ENCODE measurements at regions not wholly inside any gene's neighbourhood (a gene's known extent, or its start where the extent isn't known, plus 50 kb on each side); places are given as distances from the start of the nearest gene placed in this dataset.

- Histone ChIP-seq H3K79me2 (ENCODE audit: insufficient read depth, low read length) (no peaks in the 10 kb centered on the region), H3K9me3 (ENCODE audit: control insufficient read depth in 1 of 2, insufficient read depth in 1 of 2, low read depth in 1 of 2, low read length in 2 of 2) (no peaks in the 10 kb centered on the region), H3K9ac (ENCODE audit: low read length) (no peak overlapping the region), H3K9me2 (ENCODE audit: insufficient read depth) (no peaks in the 10 kb centered on the region), H3K27me3 (ENCODE audit: insufficient read depth, low read length) (peaks cover 8% of the 10 kb centered on the region; the same call in 1 of the 2 replicates), H3K27ac (ENCODE audit: low read depth, low read length) (no peak overlapping the region), H4K20me1 (ENCODE audit: insufficient read depth) (no peaks in the 10 kb centered on the region), H3K4me1 (ENCODE audit: control insufficient read depth in 1 of 2, insufficient read depth in 2 of 2, low read length in 2 of 2) (no peaks in the 10 kb centered on the region), H3K4me2 (ENCODE audit: low read length) (no peak overlapping the region), H3K36me3 (ENCODE audit: control insufficient read depth in 1 of 2, insufficient read depth in 2 of 2, low read length in 2 of 2) (no peaks in the 10 kb centered on the region), H2AFZ (ENCODE audit: low read depth, low read length, poor library complexity, severe bottlenecking) (no peak overlapping the region), H3K4me3 (replicated peaks in 1 of 2; ENCODE audit: low read depth in 1 of 2, low read length in 2 of 2) (no peak overlapping the region)
- POLR2A ChIA-PET: no interaction called here
- no peak for DNase-seq (ENCODE audit: low read depth, low spot score)
- no TSS peak for BruUV-seq (replicated peaks)
- no peak for ATAC-seq
- CTCF ChIA-PET: no interaction called here
- TF ChIP-seq SP1 (IDR thresholded peaks at IDR 0.05; ENCODE audit: low read depth) (no peak), JUND (IDR thresholded peaks at IDR 0.05) (no peak)
- intact Hi-C loops (cut with micrococcal nuclease): no loop called here
- RAD21 ChIA-PET (ENCODE audit: low non-redundant PET in 1 of 2, low total read pairs in 2 of 2, uncharacterized antibody in 2 of 2, unreplicated experiment in 2 of 2): no interaction called here
Observed at GRCh38 chr16:86086471-86086870, 187.5 kb downstream of the IRF8 start.

- intact Hi-C loops (cut with micrococcal nuclease): no loop called here
- Histone ChIP-seq H3K4me3 (replicated peaks in 1 of 2; ENCODE audit: low read depth in 1 of 2, low read length in 2 of 2) (no peak overlapping the region), H3K27ac (ENCODE audit: low read depth, low read length) (no peak overlapping the region), H2AFZ (ENCODE audit: low read depth, low read length, poor library complexity, severe bottlenecking) (no peak overlapping the region), H3K9me3 (ENCODE audit: control insufficient read depth in 1 of 2, insufficient read depth in 1 of 2, low read depth in 1 of 2, low read length in 2 of 2) (no peaks in the 10 kb centered on the region), H3K4me2 (ENCODE audit: low read length) (no peak overlapping the region), H3K27me3 (ENCODE audit: insufficient read depth, low read length) (peaks cover 8% of the 10 kb centered on the region; the same call in 1 of the 2 replicates), H3K9me2 (ENCODE audit: insufficient read depth) (no peaks in the 10 kb centered on the region), H3K36me3 (ENCODE audit: control insufficient read depth in 1 of 2, insufficient read depth in 2 of 2, low read length in 2 of 2) (no peaks in the 10 kb centered on the region), H3K79me2 (ENCODE audit: insufficient read depth, low read length) (no peaks in the 10 kb centered on the region), H3K9ac (ENCODE audit: low read length) (no peak overlapping the region), H4K20me1 (ENCODE audit: insufficient read depth) (no peaks in the 10 kb centered on the region), H3K4me1 (ENCODE audit: control insufficient read depth in 1 of 2, insufficient read depth in 2 of 2, low read length in 2 of 2) (no peaks in the 10 kb centered on the region)
- ChIA-PET CTCF (no interaction called here), POLR2A (no interaction called here), RAD21 (ENCODE audit: low non-redundant PET in 1 of 2, low total read pairs in 2 of 2, uncharacterized antibody in 2 of 2, unreplicated experiment in 2 of 2) (no interaction called here)
- no TSS peak for BruUV-seq (replicated peaks)
- TF ChIP-seq TCF7L2 (IDR thresholded peaks at IDR 0.05; ENCODE audit: borderline replicate concordance, extremely low read depth, insufficient read depth, insufficient read length): no peak
- TF ChIP-seq FOSL1 (IDR thresholded peaks at IDR 0.05; ENCODE audit: low read depth): no peak
- ATAC-seq: no peak
- DNase-seq (ENCODE audit: low read depth, low spot score): no peak
Observed at GRCh38 chr16:86087011-86087895, 188.3 kb downstream of the IRF8 start.
